ENCODE measurements at regions not wholly inside any gene's neighbourhood (a gene's known extent, or its start where the extent isn't known, plus 50 kb on each side); places are given as distances from the start of the nearest gene placed in this dataset.

- no peak for DNase-seq
Measured at GRCh38 chr1:209367061-209367772, 216.3 kb upstream of the CAMK1G start.

GRCh38 chr1:209368864-209369598 lies 214.5 kb upstream of the CAMK1G start:
- DNase-seq, result no peak

- no peak for DNase-seq
Measured at GRCh38 chr1:209370241-209370995, 213.1 kb upstream of the CAMK1G start.

- no peak for DNase-seq
Measured at GRCh38 chr1:209375097-209375496, 208.4 kb upstream of the CAMK1G start.

- no peak for DNase-seq
Measured at GRCh38 chr1:209375671-209376365, 207.7 kb upstream of the CAMK1G start.

GRCh38 chr1:209376774-209377173 lies 206.7 kb upstream of the CAMK1G start:
- no peak for DNase-seq

- no peak for DNase-seq
Measured at GRCh38 chr1:209377995-209378394, 205.5 kb upstream of the CAMK1G start.

GRCh38 chr1:209379280-209379679 lies 204.2 kb upstream of the CAMK1G start:
- no peak for DNase-seq

- no peak for DNase-seq
Measured at GRCh38 chr1:209380420-209380819, 203.1 kb upstream of the CAMK1G start.

- DNase-seq, result peak; percentile 54
Measured at GRCh38 chr1:209382231-209383100, 201.0 kb upstream of the CAMK1G start.

GRCh38 chr1:209383422-209383821 lies 200.1 kb upstream of the CAMK1G start:
- DNase-seq, result no peak

- no peak for DNase-seq
Measured at GRCh38 chr1:209383907-209384709, 199.4 kb upstream of the CAMK1G start.

GRCh38 chr1:209384710-209385550 lies 198.6 kb upstream of the CAMK1G start:
- DNase-seq, result no peak

GRCh38 chr1:209386156-209386555 lies 197.4 kb upstream of the CAMK1G start:
- DNase-seq, result no peak

- DNase-seq, result no peak
Measured at GRCh38 chr1:209387271-209387968, 196.1 kb upstream of the CAMK1G start.

GRCh38 chr1:209387969-209388329 lies 195.6 kb upstream of the CAMK1G start:
- no peak for DNase-seq

- no peak for DNase-seq
Measured at GRCh38 chr1:209388358-209388757, 195.2 kb upstream of the CAMK1G start.

GRCh38 chr1:209389258-209389657 lies 194.3 kb upstream of the CAMK1G start:
- no peak for DNase-seq

GRCh38 chr1:209389975-209390374 lies 193.5 kb upstream of the CAMK1G start:
- DNase-seq, result no peak

GRCh38 chr1:209390764-209391163 lies 192.8 kb upstream of the CAMK1G start:
- no peak for DNase-seq

Measured in COR-L47 (cell line).